ENCODE measurements at regions not wholly inside any gene's neighbourhood (a gene's known extent, or its start where the extent isn't known, plus 50 kb on each side); places are given as distances from the start of the nearest gene placed in this dataset.

GRCh38 chr20:11987526-11987925 is 69.8 kb downstream of the BTBD3 start:
- Histone ChIP-seq H3K27me3 (no peaks in the 10 kb centered on the region), H3K4me3 (no peak overlapping the region), H3K27ac (no peak overlapping the region), H3K4me1 (ENCODE audit: insufficient read depth) (no peaks in the 10 kb centered on the region), H3K9me3 (no peaks in the 10 kb centered on the region), H3K36me3 (no peaks in the 10 kb centered on the region)
- 79 to 92% (median 86%) methylated on average over 1 of the region's 1 CpG for WGBS, 3 donors
- TF ChIP-seq EP300 (IDR thresholded peaks at IDR 0.05) = no peak
- no peak for TF ChIP-seq POLR2A (IDR thresholded peaks at IDR 0.05)
- no peak for TF ChIP-seq CTCF (IDR thresholded peaks at IDR 0.05)
- intact Hi-C loops (cut with DNase I) = no loop called here
- no peak for DNase-seq

DNA sequence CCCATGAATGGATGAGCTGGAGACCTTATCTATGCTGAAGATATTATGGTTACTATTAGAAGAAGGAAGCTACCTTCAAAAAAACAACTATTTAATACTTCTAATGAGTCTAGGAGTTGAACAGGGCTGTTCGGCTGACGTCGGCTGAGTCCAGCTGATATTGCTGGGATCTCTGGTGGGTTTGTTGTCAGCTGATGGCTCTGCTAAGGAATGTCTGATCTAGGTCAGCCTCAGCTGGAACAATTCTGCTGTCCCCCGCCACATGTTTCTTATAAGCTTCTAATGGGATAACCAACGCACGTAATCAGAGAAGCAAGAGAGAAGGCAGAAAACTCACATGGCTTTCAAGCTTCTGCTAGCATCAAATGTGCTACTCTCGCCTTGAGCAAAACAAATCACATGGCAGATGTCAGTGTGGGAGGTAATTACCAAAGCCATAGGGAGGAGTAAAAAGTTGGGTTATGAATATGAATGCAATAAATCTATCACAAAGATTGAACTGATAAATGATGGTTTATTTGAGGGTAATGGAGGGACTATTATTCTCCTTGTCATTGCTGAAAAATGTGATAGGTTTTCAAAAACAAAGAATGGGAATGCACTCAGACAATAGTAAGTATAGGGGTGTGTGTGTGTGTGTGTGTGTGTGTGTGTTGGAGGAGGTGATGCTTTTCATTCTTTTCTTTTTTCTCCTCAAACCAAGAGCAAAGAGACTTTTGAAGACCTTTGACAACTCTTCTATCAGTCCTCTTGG is 71.5 kb downstream of the BTBD3 start:
- H3K4me3 ChIP-seq = no peak overlapping the region

DNA sequence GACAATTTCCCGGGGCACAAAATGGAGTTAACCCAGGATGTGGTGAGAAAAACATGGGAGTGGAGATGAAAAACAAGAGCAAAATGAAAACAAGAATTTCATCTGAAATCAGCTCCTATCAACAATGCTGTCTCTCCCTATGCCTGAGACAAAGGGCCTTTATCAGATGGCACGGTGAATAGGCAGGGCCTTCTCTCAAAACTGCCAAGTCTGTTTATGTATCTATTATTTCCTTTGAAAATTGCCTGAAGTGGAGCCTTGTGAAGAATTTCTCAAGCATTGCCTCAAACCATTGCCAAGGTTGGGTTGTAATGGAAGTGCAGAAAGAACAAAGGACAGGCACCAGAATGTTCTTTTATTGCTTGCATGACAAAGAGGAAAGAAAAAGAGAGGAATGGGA is 74.7 kb downstream of the BTBD3 start:
- no peak for DNase-seq
- Histone ChIP-seq H3K27ac (no peak overlapping the region), H3K9me3 (no peaks in the 10 kb centered on the region), H3K4me3 (no peak overlapping the region), H3K36me3 (no peaks in the 10 kb centered on the region), H3K27me3 (no peaks in the 10 kb centered on the region), H3K4me1 (ENCODE audit: insufficient read depth) (no peaks in the 10 kb centered on the region)
- 73 to 78% (median 74%) methylated on average over 2 of the region's 2 CpGs for WGBS, 3 donors
- TF ChIP-seq CTCF (IDR thresholded peaks at IDR 0.05) = no peak
- TF ChIP-seq EP300 (IDR thresholded peaks at IDR 0.05) = no peak
- no peak for TF ChIP-seq POLR2A (IDR thresholded peaks at IDR 0.05)
- intact Hi-C loops (cut with DNase I) = no loop called here

More for the DNA sequence above, 71.5 kb downstream of the BTBD3 start:
- H3K27ac ChIP-seq = no peak overlapping the region
- no peaks in the 10 kb centered on the region for H3K9me3 ChIP-seq
- H3K36me3 ChIP-seq = no peaks in the 10 kb centered on the region
- no peak for DNase-seq
- H3K27me3 ChIP-seq = no peaks in the 10 kb centered on the region
- 20 to 49% (median 29%) methylated on average over 7 of the region's 7 CpGs for whole genome bisulfite sequencing, 3 donors
- TF ChIP-seq POLR2A (IDR thresholded peaks at IDR 0.05) (no peak), EP300 (IDR thresholded peaks at IDR 0.05) (no peak), CTCF (IDR thresholded peaks at IDR 0.05) (no peak)
- H3K4me1 ChIP-seq (ENCODE audit: insufficient read depth) = no peaks in the 10 kb centered on the region
- intact Hi-C loops (cut with DNase I) = no loop called here

DNA sequence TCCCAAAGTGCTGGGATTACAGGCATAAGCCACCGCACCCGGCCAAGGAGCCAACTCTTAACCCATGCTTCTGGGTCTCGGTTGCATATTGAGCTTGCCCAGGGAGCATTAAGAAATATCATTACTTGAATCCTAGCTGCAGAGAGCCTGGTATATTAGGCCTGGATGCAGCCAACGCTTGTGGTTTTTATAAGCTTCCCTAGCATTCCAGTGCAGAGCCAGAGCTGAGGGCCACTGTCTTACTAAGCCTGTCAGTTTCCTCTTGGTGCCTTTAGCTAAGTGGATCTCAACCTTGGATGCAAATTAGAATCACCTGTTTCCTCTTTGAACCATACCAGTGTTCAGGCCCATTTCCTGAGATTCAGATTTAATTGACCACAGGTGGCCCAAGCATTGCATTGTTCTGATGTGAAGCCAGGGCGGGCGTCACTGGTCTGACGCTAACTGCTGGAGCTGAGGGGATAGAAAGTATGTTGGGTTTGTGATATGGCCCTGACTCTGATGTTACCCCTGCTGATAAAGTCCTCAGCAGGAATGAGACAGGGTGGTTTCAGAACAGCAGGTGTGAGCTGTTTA is 76.3 kb downstream of the BTBD3 start:
- H3K36me3 ChIP-seq = no peaks in the 10 kb centered on the region
- H3K9me3 ChIP-seq = no peaks in the 10 kb centered on the region
- H3K4me3 ChIP-seq = no peak overlapping the region
- 78 to 94% (median 82%) methylated on average over 7 of the region's 7 CpGs for WGBS, 3 donors
- intact Hi-C loops (cut with DNase I) = no loop called here
- TF ChIP-seq POLR2A (IDR thresholded peaks at IDR 0.05) (no peak), CTCF (IDR thresholded peaks at IDR 0.05) (no peak), EP300 (IDR thresholded peaks at IDR 0.05) (no peak)
- DNase-seq = no peak
- no peaks in the 10 kb centered on the region for H3K4me1 ChIP-seq (ENCODE audit: insufficient read depth)
- no peaks in the 10 kb centered on the region for H3K27me3 ChIP-seq
- no peak overlapping the region for H3K27ac ChIP-seq
